ENCODE measurements at regions not wholly inside any gene's neighbourhood (a gene's known extent, or its start where the extent isn't known, plus 50 kb on each side); places are given as distances from the start of the nearest gene placed in this dataset.

- DNase-seq = no peak
Measured at GRCh38 chrX:69024931-69025330, 140.3 kb downstream of the PJA1 start.

GRCh38 chrX:69024161-69024736, 141.0 kb downstream of the PJA1 start:
- no peak for DNase-seq

- no peak for DNase-seq
Measured at GRCh38 chrX:69022430-69022829, 142.8 kb downstream of the PJA1 start.

- DNase-seq = no peak
Measured at GRCh38 chrX:69021141-69021960, 143.9 kb downstream of the PJA1 start.

- no peak for DNase-seq
Measured at GRCh38 chrX:69020316-69020715, 144.9 kb downstream of the PJA1 start.

- no peak for DNase-seq
Measured at GRCh38 chrX:69019073-69019890, 146.0 kb downstream of the PJA1 start.

- DNase-seq = no peak
Measured at GRCh38 chrX:69018416-69019072, 146.7 kb downstream of the PJA1 start.

GRCh38 chrX:69016293-69016941, 148.8 kb downstream of the PJA1 start:
- no peak for DNase-seq

- no peak for DNase-seq
Measured at GRCh38 chrX:69015564-69016292, 149.5 kb downstream of the PJA1 start.

GRCh38 chrX:69015156-69015555, 150.1 kb downstream of the PJA1 start:
- DNase-seq = no peak

- no peak for DNase-seq
Measured at GRCh38 chrX:69014200-69014599, 151.1 kb downstream of the PJA1 start.

GRCh38 chrX:69010339-69010738, 154.9 kb downstream of the PJA1 start:
- no peak for DNase-seq

GRCh38 chrX:69000877-69001276, 164.4 kb downstream of the PJA1 start:
- no peak for DNase-seq

GRCh38 chrX:68999931-69000330, 165.3 kb downstream of the PJA1 start:
- no peak for DNase-seq

- DNase-seq = no peak
Measured at GRCh38 chrX:68999356-68999755, 165.9 kb downstream of the PJA1 start.

GRCh38 chrX:68998716-68999115, 166.5 kb downstream of the PJA1 start:
- DNase-seq = no peak

GRCh38 chrX:68997911-68998310, 167.3 kb downstream of the PJA1 start:
- no peak for DNase-seq

GRCh38 chrX:68997511-68997910, 167.7 kb downstream of the PJA1 start:
- DNase-seq = no peak

- DNase-seq = no peak
Measured at GRCh38 chrX:68995780-68996551, 167.1 kb downstream of the EFNB1 start.

- no peak for DNase-seq
Measured at GRCh38 chrX:68995386-68995779, 166.6 kb downstream of the EFNB1 start.

- DNase-seq = no peak
Measured at GRCh38 chrX:68994891-68995255, 166.1 kb downstream of the EFNB1 start.
